PFSK-1 (cell line): ENCODE measurements at regions not wholly inside any gene's neighbourhood (a gene's known extent, or its start where the extent isn't known, plus 50 kb on each side); places are given as distances from the start of the nearest gene placed in this dataset.

Experiments used
- POLR2AphosphoS5 ChIP-seq: IDR thresholded peaks from 2 replicates; pipeline ENCODE4 v1.6.1; 2012; ENCODE audit warnings: low read depth, mild to moderate bottlenecking, control low read depth, low read length, moderate library complexity
- TAF1 ChIP-seq: IDR thresholded peaks from 2 replicates; pipeline ENCODE4 v1.6.1; 2012; ENCODE audit warnings: low read length, control low read depth, borderline replicate concordance; ENCODE audit not compliant: insufficient read depth
- TF ChIP-seq, protein P1 (sequence below), 2 experiments: IDR thresholded peaks; 2 replicates each; pipeline versions ENCODE4 v1.6.1 to v1.8.0; 2011 to 2012; ENCODE audit warnings: low read depth in 2 of 2, low read length in 2 of 2, control low read depth in 1 of 2, inconsistent platforms in 1 of 2, mild to moderate bottlenecking in 1 of 2, moderate library complexity in 1 of 2; ENCODE audit not compliant: insufficient read depth in 1 of 2

DNA sequence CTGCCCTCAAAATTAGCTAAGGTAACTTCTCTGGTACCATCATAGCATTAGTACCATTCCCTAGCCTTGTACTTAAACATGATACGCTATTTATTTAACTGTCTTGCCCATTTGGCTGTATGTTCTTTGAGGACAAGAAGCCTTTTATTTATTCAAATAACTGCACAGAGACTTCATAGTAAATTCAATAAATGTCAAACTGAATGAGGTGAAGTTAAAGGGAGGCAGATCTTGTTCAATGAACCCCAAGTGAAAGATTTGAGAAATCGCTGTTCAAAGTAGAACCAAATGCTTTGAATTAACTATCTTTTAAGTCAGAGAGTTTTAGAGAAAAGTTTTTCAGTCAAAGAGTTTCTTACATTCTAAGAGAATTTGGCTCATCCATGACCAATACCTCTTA is 203.6 kb downstream of the GXYLT1 start:
- TF ChIP-seq, protein P1, sequence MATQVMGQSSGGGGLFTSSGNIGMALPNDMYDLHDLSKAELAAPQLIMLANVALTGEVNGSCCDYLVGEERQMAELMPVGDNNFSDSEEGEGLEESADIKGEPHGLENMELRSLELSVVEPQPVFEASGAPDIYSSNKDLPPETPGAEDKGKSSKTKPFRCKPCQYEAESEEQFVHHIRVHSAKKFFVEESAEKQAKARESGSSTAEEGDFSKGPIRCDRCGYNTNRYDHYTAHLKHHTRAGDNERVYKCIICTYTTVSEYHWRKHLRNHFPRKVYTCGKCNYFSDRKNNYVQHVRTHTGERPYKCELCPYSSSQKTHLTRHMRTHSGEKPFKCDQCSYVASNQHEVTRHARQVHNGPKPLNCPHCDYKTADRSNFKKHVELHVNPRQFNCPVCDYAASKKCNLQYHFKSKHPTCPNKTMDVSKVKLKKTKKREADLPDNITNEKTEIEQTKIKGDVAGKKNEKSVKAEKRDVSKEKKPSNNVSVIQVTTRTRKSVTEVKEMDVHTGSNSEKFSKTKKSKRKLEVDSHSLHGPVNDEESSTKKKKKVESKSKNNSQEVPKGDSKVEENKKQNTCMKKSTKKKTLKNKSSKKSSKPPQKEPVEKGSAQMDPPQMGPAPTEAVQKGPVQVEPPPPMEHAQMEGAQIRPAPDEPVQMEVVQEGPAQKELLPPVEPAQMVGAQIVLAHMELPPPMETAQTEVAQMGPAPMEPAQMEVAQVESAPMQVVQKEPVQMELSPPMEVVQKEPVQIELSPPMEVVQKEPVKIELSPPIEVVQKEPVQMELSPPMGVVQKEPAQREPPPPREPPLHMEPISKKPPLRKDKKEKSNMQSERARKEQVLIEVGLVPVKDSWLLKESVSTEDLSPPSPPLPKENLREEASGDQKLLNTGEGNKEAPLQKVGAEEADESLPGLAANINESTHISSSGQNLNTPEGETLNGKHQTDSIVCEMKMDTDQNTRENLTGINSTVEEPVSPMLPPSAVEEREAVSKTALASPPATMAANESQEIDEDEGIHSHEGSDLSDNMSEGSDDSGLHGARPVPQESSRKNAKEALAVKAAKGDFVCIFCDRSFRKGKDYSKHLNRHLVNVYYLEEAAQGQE (IDR thresholded peaks at IDR 0.05; ENCODE audit: insufficient read depth in 1 of 2, low read depth in 2 of 2, low read length in 2 of 2) = no peak
- TF ChIP-seq TAF1 = no peak
- TF ChIP-seq POLR2AphosphoS5 = no peak
